ENCODE measurements at regions not wholly inside any gene's neighbourhood (a gene's known extent, or its start where the extent isn't known, plus 50 kb on each side); places are given as distances from the start of the nearest gene placed in this dataset.

- no peak for DNase-seq (ENCODE audit: low read depth in 1 of 2, low spot score in 1 of 2)
Measured at GRCh38 chr12:125650587-125650986, 585.4 kb downstream of the AACS start.

- DNase-seq (ENCODE audit: low read depth in 1 of 2, low spot score in 1 of 2) = no peak
Measured at GRCh38 chr12:125651625-125652024, 586.4 kb downstream of the AACS start.

- no peak for DNase-seq (ENCODE audit: low read depth in 1 of 2, low spot score in 1 of 2)
Measured at GRCh38 chr12:125652681-125653080, 587.4 kb downstream of the AACS start.

GRCh38 chr12:125657681-125658080 lies 592.4 kb downstream of the AACS start:
- no peak for DNase-seq (ENCODE audit: low read depth in 1 of 2, low spot score in 1 of 2)

- no peak for DNase-seq (ENCODE audit: low read depth in 1 of 2, low spot score in 1 of 2)
Measured at GRCh38 chr12:125674554-125675338, 609.5 kb downstream of the AACS start.

GRCh38 chr12:125676366-125676765 lies 611.1 kb downstream of the AACS start:
- DNase-seq (ENCODE audit: low read depth in 1 of 2, low spot score in 1 of 2) = no peak

- DNase-seq (ENCODE audit: low read depth in 1 of 2, low spot score in 1 of 2) = no peak
Measured at GRCh38 chr12:125677829-125678228, 612.6 kb downstream of the AACS start.

GRCh38 chr12:125678589-125678993 lies 613.4 kb downstream of the AACS start:
- no peak for DNase-seq (ENCODE audit: low read depth in 1 of 2, low spot score in 1 of 2)

- DNase-seq (ENCODE audit: low read depth in 1 of 2, low spot score in 1 of 2) = no peak
Measured at GRCh38 chr12:125683748-125684381, 618.6 kb downstream of the AACS start.

- DNase-seq (ENCODE audit: low read depth in 1 of 2, low spot score in 1 of 2) = no peak
Measured at GRCh38 chr12:125684968-125685790, 619.9 kb downstream of the AACS start.

GRCh38 chr12:125685915-125686314 lies 620.7 kb downstream of the AACS start:
- no peak for DNase-seq (ENCODE audit: low read depth in 1 of 2, low spot score in 1 of 2)

GRCh38 chr12:125687403-125687802 lies 622.2 kb downstream of the AACS start:
- DNase-seq (ENCODE audit: low read depth in 1 of 2, low spot score in 1 of 2) = no peak

GRCh38 chr12:125687820-125688219 lies 622.6 kb downstream of the AACS start:
- DNase-seq (ENCODE audit: low read depth in 1 of 2, low spot score in 1 of 2) = no peak

GRCh38 chr12:125688223-125688622 lies 623.0 kb downstream of the AACS start:
- no peak for DNase-seq (ENCODE audit: low read depth in 1 of 2, low spot score in 1 of 2)

GRCh38 chr12:125688881-125689280 lies 623.6 kb downstream of the AACS start:
- no peak for DNase-seq (ENCODE audit: low read depth in 1 of 2, low spot score in 1 of 2)

- no peak for DNase-seq (ENCODE audit: low read depth in 1 of 2, low spot score in 1 of 2)
Measured at GRCh38 chr12:125689576-125690410, 624.6 kb downstream of the AACS start.

- DNase-seq (ENCODE audit: low read depth in 1 of 2, low spot score in 1 of 2) = no peak
Measured at GRCh38 chr12:125690841-125691240, 625.6 kb downstream of the AACS start.

GRCh38 chr12:125696054-125696453 lies 630.8 kb downstream of the AACS start:
- DNase-seq (ENCODE audit: low read depth in 1 of 2, low spot score in 1 of 2) = no peak

GRCh38 chr12:125704803-125705202 lies 639.6 kb downstream of the AACS start:
- no peak for DNase-seq (ENCODE audit: low read depth in 1 of 2, low spot score in 1 of 2)

- DNase-seq (ENCODE audit: low read depth in 1 of 2, low spot score in 1 of 2) = no peak
Measured at GRCh38 chr12:125720961-125721360, 655.7 kb downstream of the AACS start.

GRCh38 chr12:125734137-125734536 lies 668.9 kb downstream of the AACS start:
- no peak for DNase-seq (ENCODE audit: low read depth in 1 of 2, low spot score in 1 of 2)
